ENCODE measurements at regions not wholly inside any gene's neighbourhood (a gene's known extent, or its start where the extent isn't known, plus 50 kb on each side); places are given as distances from the start of the nearest gene placed in this dataset.

GRCh38 chr2:215612786-215613185 lies 176.9 kb upstream of the FN1 start:
- TF ChIP-seq CTCF (IDR thresholded peaks at IDR 0.05), result no peak
- no peak for TF ChIP-seq POLR2A (IDR thresholded peaks at IDR 0.05)
- no peak for TF ChIP-seq EP300 (IDR thresholded peaks at IDR 0.05)

Data from ovary (tissue), 3 donors.